ENCODE measurements at regions not wholly inside any gene's neighbourhood (a gene's known extent, or its start where the extent isn't known, plus 50 kb on each side); places are given as distances from the start of the nearest gene placed in this dataset.

GRCh38 chr14:95466506-95466905 is 49.9 kb downstream of the SYNE3 start:
- DNase-seq, result no peak

GRCh38 chr14:95465936-95466335 is 50.5 kb downstream of the SYNE3 start:
- DNase-seq, result no peak

- DNase-seq, result no peak
Observed at GRCh38 chr14:95465358-95465757, 51.1 kb downstream of the SYNE3 start.

GRCh38 chr14:95464514-95464913 is 51.9 kb downstream of the SYNE3 start:
- DNase-seq, result no peak

- DNase-seq, result no peak
Observed at GRCh38 chr14:95464103-95464502, 52.3 kb downstream of the SYNE3 start.

- DNase-seq, result peak; percentile 63
Observed at GRCh38 chr14:95463171-95463901, 53.1 kb downstream of the SYNE3 start.

GRCh38 chr14:95462491-95462890 is 54.0 kb downstream of the SYNE3 start:
- peak; percentile 4 for DNase-seq

- DNase-seq, result no peak
Observed at GRCh38 chr14:95460647-95461478, 55.6 kb downstream of the SYNE3 start.

GRCh38 chr14:95458906-95459305 is 57.5 kb downstream of the SYNE3 start:
- no peak for DNase-seq

- DNase-seq, result no peak
Observed at GRCh38 chr14:95458459-95458858, 58.0 kb downstream of the SYNE3 start.

- no peak for DNase-seq
Observed at GRCh38 chr14:95456281-95456680, 60.2 kb downstream of the SYNE3 start.

GRCh38 chr14:95455246-95455645 is 61.2 kb downstream of the SYNE3 start:
- no peak for DNase-seq

- DNase-seq, result no peak
Observed at GRCh38 chr14:95453713-95453980, 62.8 kb downstream of the SYNE3 start.

- DNase-seq, result no peak
Observed at GRCh38 chr14:95452893-95453712, 63.3 kb downstream of the SYNE3 start.

- DNase-seq, result no peak
Observed at GRCh38 chr14:95452176-95452892, 64.1 kb downstream of the SYNE3 start.

- DNase-seq, result no peak
Observed at GRCh38 chr14:95449131-95449530, 67.3 kb downstream of the SYNE3 start.

- DNase-seq, result no peak
Observed at GRCh38 chr14:95446470-95446869, 70.0 kb downstream of the SYNE3 start.

GRCh38 chr14:95445676-95446075 is 70.8 kb downstream of the SYNE3 start:
- DNase-seq, result no peak

- no peak for DNase-seq
Observed at GRCh38 chr14:95445161-95445560, 71.3 kb downstream of the SYNE3 start.

GRCh38 chr14:95444132-95445129 is 72.0 kb downstream of the SYNE3 start:
- DNase-seq, result no peak

- peak; percentile 75 for DNase-seq
Observed at GRCh38 chr14:95442633-95443021, 73.8 kb downstream of the SYNE3 start.

Data from CD4-positive, alpha-beta T cell treated with Interleukin-17A for 1 hour (primary cell).